GM12878 (cell line): ENCODE measurements at regions not wholly inside any gene's neighbourhood (a gene's known extent, or its start where the extent isn't known, plus 50 kb on each side); places are given as distances from the start of the nearest gene placed in this dataset.
"Not testable (repeated sequence)": the region's sequence is repeated elsewhere in the genome, so short reads cannot be mapped to it uniquely, and the experiment has no call there.

Experiments
- ATAC-seq: fragments of 200-7000 bp; cut with Tn5 transposase; 3 replicates; pipeline ENCODE4 v1.9.1; 2020; ENCODE audit warnings: mild to moderate bottlenecking, moderate library complexity
- BruUV-seq: library from RNA; stranded (reverse); fragments of 400-500 nt; replicated peaks from 2 replicates; lab custom pipeline; 2021; lab: Mats Ljungman, UMichigan
- CTCF ChIA-PET: fragments of 300-600 bp; sonication (Branson Sonifier 250); formaldehyde crosslinking; extraction: SDS; loops from one replicate; lab custom pipeline; 2021; ENCODE audit warnings: inconsistent platforms; lab: Yijun Ruan, JAX
- POLR2A ChIA-PET: fragments of 350-600 bp; formaldehyde crosslinking; extraction: SDS; loops from one replicate; lab custom pipeline; 2021; ENCODE audit warnings: inconsistent platforms; lab: Charles Lee
- RAD21 ChIA-PET: fragments of 300-600 bp; sonication (Branson Sonifier 250); formaldehyde crosslinking; loops from one replicate; lab custom pipeline; 2023; ENCODE audit warnings: antibody characterized with exemption; ENCODE audit not compliant: unreplicated experiment; lab: Charles Lee
- SMC1A ChIA-PET: fragments of 300-600 bp; sonication (Branson Sonifier 250); formaldehyde crosslinking; loops from one replicate; lab custom pipeline; 2023; ENCODE audit not compliant: unreplicated experiment, uncharacterized antibody; lab: Charles Lee
- DNase-seq: peaks from one replicate; pipeline ENCODE4 v3.0.0-alpha.2; 2011; ENCODE audit warnings: low read depth, low spot score
- FAIRE-seq: peaks from 3 replicates; lab custom pipeline; 2011; peaks lifted over from hg19 to GRCh38; lab: Jason Lieb, UNC
- H2AFZ ChIP-seq: 2 replicates; pipeline ENCODE4 v1.6.0; 2011; ENCODE audit warnings: low read depth, low read length, control low read depth; ENCODE audit not compliant: control insufficient read depth
- H3K27ac ChIP-seq: 2 replicates; pipeline ENCODE4 v1.5.1; 2011; ENCODE audit warnings: control low read depth; ENCODE audit not compliant: control insufficient read depth, insufficient read depth
- H3K27me3 ChIP-seq, 2 experiments: replicated peaks in 1 of 2; 2 replicates each; pipeline versions ENCODE4 v1.6.0 to v1.6.1; 2011; ENCODE audit warnings: low read length in 1 of 2; ENCODE audit not compliant: control insufficient read depth in 2 of 2, insufficient read depth in 2 of 2
- H3K36me3 ChIP-seq, 2 experiments: 2 replicates each; pipeline ENCODE4 v1.5.1; 2011; ENCODE audit warnings: low read length in 1 of 2; ENCODE audit not compliant: control insufficient read depth in 2 of 2, insufficient read depth in 2 of 2
- H3K4me1 ChIP-seq: 2 replicates; pipeline ENCODE4 v1.6.1; 2011; ENCODE audit warnings: mild to moderate bottlenecking, low read length, moderate library complexity, mixed read lengths; ENCODE audit not compliant: control insufficient read depth, insufficient read depth
- H3K4me2 ChIP-seq: 2 replicates; pipeline ENCODE4 v1.6.0; 2011; ENCODE audit warnings: control low read depth; ENCODE audit not compliant: control insufficient read depth, insufficient read depth
- H3K4me3 ChIP-seq: fragments of 200-600 bp; sonication (generic); 2 replicates; pipeline ENCODE4 v1.5.1; 2016
- H3K79me2 ChIP-seq: 2 replicates; pipeline ENCODE4 v1.6.0; 2011; ENCODE audit warnings: low read length; ENCODE audit not compliant: control insufficient read depth, insufficient read depth
- H3K9ac ChIP-seq: 2 replicates; pipeline ENCODE4 v1.8.0; 2011; ENCODE audit warnings: low read length, control low read depth, mixed read lengths; ENCODE audit not compliant: control insufficient read depth, insufficient read depth
- H3K9me3 ChIP-seq: replicated peaks from 3 replicates; pipeline ENCODE4 v1.5.1; 2011; ENCODE audit warnings: mild to moderate bottlenecking, low read length; ENCODE audit not compliant: control insufficient read depth, insufficient read depth
- H4K20me1 ChIP-seq: 2 replicates; pipeline ENCODE4 v1.6.0; 2011; ENCODE audit not compliant: control insufficient read depth, insufficient read depth
- EP300 ChIP-seq, 2 experiments: fragments of 150-350 bp in 1 of 2; IDR thresholded peaks; 2 replicates each; pipeline ENCODE4 v1.6.1; 2011 to 2012; ENCODE audit warnings: low read depth in 2 of 2, low read length in 2 of 2, borderline replicate concordance in 1 of 2, improper control_type of control experiment in 1 of 2, inconsistent platforms in 1 of 2; ENCODE audit not compliant: control insufficient read depth in 1 of 2
- NFYA ChIP-seq: IDR thresholded peaks from 2 replicates; pipeline ENCODE4 v1.6.1; 2011; ENCODE audit warnings: low read depth, mild to moderate bottlenecking, low read length, improper control_type of control experiment, borderline replicate concordance
- RELA ChIP-seq: fragments of 450-650 bp; IDR thresholded peaks from 2 replicates; pipeline ENCODE4 v1.8.0; 2014; ENCODE audit warnings: borderline replicate concordance; ENCODE audit not compliant: partially characterized antibody
- WGBS: methylation state at CpG from one replicate; pipeline ENCODE4 v1.1.6; 2016; ENCODE audit warnings: low lambda C conversion rate; ENCODE audit not compliant: insufficient replicate concordance, insufficient coverage; ENCODE audit errors: missing lambda C conversion rate; 5-methylcytosine and 5-hydroxymethylcytosine counted together
- in situ Hi-C: fragments of 300-500 bp; cut with MboI; formaldehyde crosslinking; loops from 9 replicates; pipeline ENCODE4 v1.14.3; 2018; ENCODE audit warnings: mixed read lengths
- intact Hi-C: fragments of 100-400 bp; cut with micrococcal nuclease; formaldehyde crosslinking; loops from one replicate; pipeline ENCODE4 v1.14.2; 2022; ENCODE audit not compliant: unreplicated experiment
- TF ChIP-seq, protein P1 (sequence below): IDR thresholded peaks from 2 replicates; pipeline ENCODE4 v1.6.1; 2011; ENCODE audit warnings: mild to moderate bottlenecking, low read depth, low read length, moderate library complexity; ENCODE audit not compliant: insufficient replicate concordance
- TF ChIP-seq, protein P2 (sequence below): fragments of 450-650 bp; IDR thresholded peaks from 2 replicates; pipeline ENCODE4 v1.6.1; 2017; ENCODE audit warnings: antibody characterized with exemption, mild to moderate bottlenecking, moderate library complexity

DNA sequence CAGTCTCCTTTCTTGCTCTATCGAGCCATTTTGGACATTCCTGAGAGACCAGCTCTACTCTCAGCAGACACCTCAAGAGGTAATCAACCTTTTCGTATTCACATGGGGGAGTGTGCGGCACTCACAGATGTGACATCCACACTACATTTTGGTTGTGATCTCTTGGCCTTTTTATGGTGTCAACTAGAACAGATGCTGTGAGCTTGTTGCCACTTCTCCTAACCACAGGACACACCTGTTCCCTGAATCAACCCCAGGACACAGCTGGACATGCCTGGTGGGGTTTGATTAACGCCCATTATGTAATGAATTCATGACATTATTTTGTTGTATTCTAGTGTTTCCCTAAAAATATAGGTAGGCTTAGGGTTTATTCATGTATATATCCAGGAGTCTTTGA, 1143.6 kb downstream of the TMEM121 start (continued):
- TF ChIP-seq EP300 (IDR thresholded peaks at IDR 0.05; ENCODE audit: borderline replicate concordance in 1 of 2, control insufficient read depth in 1 of 2, low read depth in 2 of 2, low read length in 2 of 2) (no peak), NFYA (no peak), RELA (no peak)
- TF ChIP-seq, protein P1, sequence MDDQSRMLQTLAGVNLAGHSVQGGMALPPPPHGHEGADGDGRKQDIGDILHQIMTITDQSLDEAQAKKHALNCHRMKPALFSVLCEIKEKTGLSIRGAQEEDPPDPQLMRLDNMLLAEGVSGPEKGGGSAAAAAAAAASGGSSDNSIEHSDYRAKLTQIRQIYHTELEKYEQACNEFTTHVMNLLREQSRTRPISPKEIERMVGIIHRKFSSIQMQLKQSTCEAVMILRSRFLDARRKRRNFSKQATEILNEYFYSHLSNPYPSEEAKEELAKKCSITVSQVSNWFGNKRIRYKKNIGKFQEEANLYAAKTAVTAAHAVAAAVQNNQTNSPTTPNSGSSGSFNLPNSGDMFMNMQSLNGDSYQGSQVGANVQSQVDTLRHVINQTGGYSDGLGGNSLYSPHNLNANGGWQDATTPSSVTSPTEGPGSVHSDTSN, result no peak
- TF ChIP-seq, protein P2, sequence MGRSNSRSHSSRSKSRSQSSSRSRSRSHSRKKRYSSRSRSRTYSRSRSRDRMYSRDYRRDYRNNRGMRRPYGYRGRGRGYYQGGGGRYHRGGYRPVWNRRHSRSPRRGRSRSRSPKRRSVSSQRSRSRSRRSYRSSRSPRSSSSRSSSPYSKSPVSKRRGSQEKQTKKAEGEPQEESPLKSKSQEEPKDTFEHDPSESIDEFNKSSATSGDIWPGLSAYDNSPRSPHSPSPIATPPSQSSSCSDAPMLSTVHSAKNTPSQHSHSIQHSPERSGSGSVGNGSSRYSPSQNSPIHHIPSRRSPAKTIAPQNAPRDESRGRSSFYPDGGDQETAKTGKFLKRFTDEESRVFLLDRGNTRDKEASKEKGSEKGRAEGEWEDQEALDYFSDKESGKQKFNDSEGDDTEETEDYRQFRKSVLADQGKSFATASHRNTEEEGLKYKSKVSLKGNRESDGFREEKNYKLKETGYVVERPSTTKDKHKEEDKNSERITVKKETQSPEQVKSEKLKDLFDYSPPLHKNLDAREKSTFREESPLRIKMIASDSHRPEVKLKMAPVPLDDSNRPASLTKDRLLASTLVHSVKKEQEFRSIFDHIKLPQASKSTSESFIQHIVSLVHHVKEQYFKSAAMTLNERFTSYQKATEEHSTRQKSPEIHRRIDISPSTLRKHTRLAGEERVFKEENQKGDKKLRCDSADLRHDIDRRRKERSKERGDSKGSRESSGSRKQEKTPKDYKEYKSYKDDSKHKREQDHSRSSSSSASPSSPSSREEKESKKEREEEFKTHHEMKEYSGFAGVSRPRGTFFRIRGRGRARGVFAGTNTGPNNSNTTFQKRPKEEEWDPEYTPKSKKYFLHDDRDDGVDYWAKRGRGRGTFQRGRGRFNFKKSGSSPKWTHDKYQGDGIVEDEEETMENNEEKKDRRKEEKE, result no peak
- TF ChIP-seq, all 136 proteins: peak for 0

DNA sequence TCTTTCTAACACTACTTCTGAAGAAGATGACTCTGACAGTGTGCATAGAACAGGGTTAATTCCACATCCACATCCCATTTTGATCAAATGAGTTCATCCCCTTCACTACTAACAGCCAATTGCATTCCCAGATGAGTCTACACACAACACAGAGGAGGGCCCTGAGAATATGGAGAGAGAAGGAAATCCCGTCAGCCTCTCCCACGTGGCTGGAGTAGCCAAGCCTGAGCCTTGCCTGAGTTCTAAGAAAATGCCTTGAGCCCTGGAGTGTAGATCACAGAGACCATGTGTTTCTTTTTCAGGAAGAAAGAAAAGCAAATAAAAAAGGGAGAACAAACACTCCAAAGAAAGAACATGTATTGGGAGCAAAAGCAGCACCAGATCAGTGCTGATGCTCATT, 1147.7 kb downstream of the TMEM121 start:
- FAIRE-seq, H3K27me3 ChIP-seq, H3K4me3 ChIP-seq, in situ Hi-C loops, H2AFZ ChIP-seq, POLR2A ChIA-PET, H3K9me3 ChIP-seq, ATAC-seq, H3K36me3 ChIP-seq, H3K4me2 ChIP-seq, DNase-seq, H3K9ac ChIP-seq, intact Hi-C loops, H3K79me2 ChIP-seq, H4K20me1 ChIP-seq, BruUV-seq, H3K27ac ChIP-seq, H3K4me1 ChIP-seq: not testable (repeated sequence)
- CTCF ChIA-PET, result interaction anchor here (1.6 to 5.1 kb wide), 5 partner anchors 9 to 56 kb away, joined by 3 to 69 read pairs (median 9); no protein-coding TSS in a partner anchor
- WGBS, result 0% methylated on average over 2 of the region's 2 CpGs
- SMC1A ChIA-PET, result interaction anchor here (0.6 to 2.4 kb wide), 2 partner anchors 12 to 380 kb away, joined by 3 to 9 read pairs; no protein-coding TSS in a partner anchor
- RAD21 ChIA-PET, result interaction anchor here (0.6 kb wide), 1 partner anchor 17 kb away, joined by 3 read pairs; no protein-coding TSS in a partner anchor
